Gastroesophageal sphincter (tissue), 3 donors: ENCODE measurements at regions not wholly inside any gene's neighbourhood (a gene's known extent, or its start where the extent isn't known, plus 50 kb on each side); places are given as distances from the start of the nearest gene placed in this dataset.
"Not testable (repeated sequence)": the region's sequence is repeated elsewhere in the genome, so short reads cannot be mapped to it uniquely, and the experiment has no call there.

Source experiments
- CTCF ChIP-seq, 4 experiments: fragments of 200-600 bp in 2 of 4; fragments of 450-650 bp in 2 of 4; sonication (generic) in 1 of 4; IDR thresholded peaks; one replicate each; pipeline ENCODE4 v1.5.1; 2017 to 2019; ENCODE audit warnings: antibody characterized with exemption in 4 of 4, mild to moderate bottlenecking in 2 of 4, moderate library complexity in 2 of 4
- POLR2A ChIP-seq, 2 donors: fragments of 450-650 bp; IDR thresholded peaks; one replicate each; pipeline ENCODE4 v1.6.1; 2017; ENCODE audit warnings: antibody characterized with exemption in 2 of 2, mild to moderate bottlenecking in 2 of 2, moderate library complexity in 1 of 2

GRCh38 chr12:62010973-62011372 lies 249.2 kb upstream of the USP15 start:
- not testable (repeated sequence) for TF ChIP-seq CTCF, POLR2A (IDR thresholded peaks at IDR 0.05)
